Astrocyte of the hippocampus (primary cell): ENCODE measurements at regions not wholly inside any gene's neighbourhood (a gene's known extent, or its start where the extent isn't known, plus 50 kb on each side); places are given as distances from the start of the nearest gene placed in this dataset.
"Not testable (repeated sequence)": the region's sequence is repeated elsewhere in the genome, so short reads cannot be mapped to it uniquely, and the experiment has no call there.

ENCODE experiments used
- DNase-seq: peaks from one replicate; pipeline ENCODE4 v3.0.0; 2011; ENCODE audit warnings: low read depth, low spot score

- DNase-seq, result not testable (repeated sequence)
These were observed 114.5 kb upstream of the NBPF19 start for GRCh38 chr1:149360351-149360750.

- DNase-seq, result not testable (repeated sequence)
These were observed 113.5 kb upstream of the NBPF19 start for GRCh38 chr1:149361310-149361709.

GRCh38 chr1:149364188-149364981 is 110.5 kb upstream of the NBPF19 start:
- not testable (repeated sequence) for DNase-seq

- DNase-seq, result not testable (repeated sequence)
These were observed 108.4 kb upstream of the NBPF19 start for GRCh38 chr1:149366402-149366801.

GRCh38 chr1:149367472-149368044 is 107.3 kb upstream of the NBPF19 start:
- not testable (repeated sequence) for DNase-seq

DNA sequence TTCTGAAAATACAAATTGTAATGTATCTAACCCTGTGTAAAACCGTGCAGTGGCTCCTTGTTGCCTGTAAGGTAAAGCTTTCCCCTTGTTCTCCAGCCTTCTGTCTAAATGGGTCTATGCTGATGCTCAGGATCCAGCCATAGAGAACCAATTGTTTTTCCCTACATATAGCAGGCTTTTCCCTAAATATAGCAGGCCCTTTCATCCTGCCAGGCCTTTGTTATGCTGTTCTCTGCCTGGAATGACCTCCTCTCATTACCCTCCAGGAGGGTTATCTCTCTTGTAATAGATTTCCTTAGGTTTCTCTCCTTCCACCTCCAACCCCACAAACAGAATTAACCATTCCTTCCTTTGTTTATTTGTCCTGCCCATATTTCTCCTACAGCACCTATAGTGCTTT is 106.5 kb upstream of the NBPF19 start:
- DNase-seq, result not testable (repeated sequence)

DNA sequence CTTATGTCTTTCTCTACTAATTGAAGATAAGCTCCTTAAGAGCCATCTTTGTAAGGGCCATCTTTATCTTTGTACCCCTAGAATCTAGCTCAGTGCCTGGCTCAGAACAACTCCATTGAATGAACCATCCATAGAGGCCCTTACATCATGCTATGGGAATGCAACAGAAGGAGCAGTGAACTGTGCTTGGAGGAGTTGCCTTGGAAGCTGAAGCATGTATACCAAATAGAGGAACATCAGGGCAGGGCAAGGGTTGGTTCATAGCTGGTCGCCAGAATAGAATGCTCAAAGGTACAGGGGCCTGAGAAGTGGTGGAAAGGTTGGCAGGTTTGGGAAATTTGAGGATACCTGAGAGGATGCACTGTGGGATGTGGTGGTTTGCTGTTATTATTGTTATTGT is 105.8 kb upstream of the NBPF19 start:
- not testable (repeated sequence) for DNase-seq

DNA sequence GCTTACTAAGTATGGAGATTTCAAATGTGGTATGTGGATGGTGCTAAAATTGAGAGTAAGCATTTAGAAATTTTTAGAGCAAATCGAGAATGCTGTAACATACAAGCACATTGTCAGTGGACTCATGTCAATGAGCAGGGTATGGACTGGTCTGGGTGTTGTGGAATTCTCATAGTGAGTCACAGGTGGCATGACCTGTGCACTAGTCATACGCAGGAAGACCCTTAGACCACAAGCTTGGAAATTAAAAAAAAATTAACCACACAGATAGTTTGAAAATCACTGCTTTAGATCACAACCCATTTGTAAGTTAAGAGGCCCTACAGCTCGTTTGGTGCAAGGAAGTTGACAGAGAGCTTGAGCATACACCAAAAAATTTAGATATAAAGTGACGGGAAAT is 102.9 kb upstream of the NBPF19 start:
- DNase-seq, result not testable (repeated sequence)

- peak; percentile 1 for DNase-seq
These were observed 96.4 kb upstream of the NBPF19 start for GRCh38 chr1:149378462-149378861.

- peak; percentile 87 for DNase-seq
These were observed 84.5 kb upstream of the NBPF19 start for GRCh38 chr1:149390173-149390926.

GRCh38 chr1:149390931-149391330 is 83.9 kb upstream of the NBPF19 start:
- not testable (repeated sequence) for DNase-seq

DNA sequence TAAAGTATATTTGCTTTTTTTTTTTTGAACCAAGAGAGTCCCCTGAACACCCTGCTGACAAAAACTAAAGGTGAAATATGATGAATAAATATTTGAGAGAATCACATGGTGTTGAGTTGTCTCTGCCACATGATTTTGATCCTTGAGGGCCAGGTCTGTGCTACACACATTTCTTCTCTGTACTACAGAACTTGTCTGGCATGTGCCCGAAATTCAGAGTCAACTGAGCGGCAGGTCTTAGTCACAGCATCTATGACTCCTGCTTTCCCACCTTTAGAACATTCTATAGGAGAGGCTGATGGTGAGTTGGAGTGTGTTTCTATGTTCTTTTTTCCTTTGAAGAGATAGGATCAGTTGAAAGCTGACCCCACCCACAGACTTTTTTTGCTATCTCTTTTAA is 79.0 kb upstream of the NBPF19 start:
- not testable (repeated sequence) for DNase-seq

DNA sequence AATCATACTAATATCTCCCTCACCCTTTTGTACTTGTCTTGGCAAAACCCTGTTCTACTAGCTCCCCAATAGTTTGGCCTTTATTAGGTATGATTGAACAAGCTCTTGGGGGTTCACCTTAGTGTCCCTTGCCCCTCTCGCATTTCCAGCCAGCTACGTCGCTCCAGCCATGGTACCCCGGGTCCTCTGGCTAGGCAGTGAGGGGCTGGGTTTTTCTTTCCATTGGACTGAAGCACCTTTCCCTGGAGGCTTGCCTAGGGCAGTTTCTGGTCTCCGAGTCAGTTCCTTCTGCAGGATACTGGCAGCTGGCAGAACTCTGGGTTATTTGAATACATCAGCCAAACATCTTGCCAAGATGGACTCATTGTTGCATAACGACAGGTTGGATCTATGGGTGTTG is 76.3 kb upstream of the NBPF19 start:
- DNase-seq, result not testable (repeated sequence)

DNA sequence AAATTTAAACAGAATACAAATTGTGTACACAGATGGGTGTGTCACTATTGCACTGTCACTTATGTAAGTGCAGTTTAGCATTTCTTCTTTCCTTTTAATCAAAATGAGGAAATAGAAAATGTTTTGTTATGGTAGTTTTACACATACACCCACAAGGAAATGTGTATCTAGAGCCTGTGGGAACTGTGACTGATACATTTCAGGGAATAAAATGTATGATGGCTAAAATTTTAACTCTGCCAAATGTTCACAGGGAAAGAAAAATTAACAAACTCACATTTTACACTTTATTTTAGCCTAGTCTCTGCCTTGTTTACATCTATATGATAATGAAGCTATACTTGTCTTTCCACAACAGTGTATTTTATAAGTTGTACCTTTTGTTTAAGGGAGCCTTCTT is 66.4 kb upstream of the NBPF19 start:
- not testable (repeated sequence) for DNase-seq

- DNase-seq, result not testable (repeated sequence)
These were observed 59.5 kb upstream of the NBPF19 start for GRCh38 chr1:149415373-149415772.

DNA sequence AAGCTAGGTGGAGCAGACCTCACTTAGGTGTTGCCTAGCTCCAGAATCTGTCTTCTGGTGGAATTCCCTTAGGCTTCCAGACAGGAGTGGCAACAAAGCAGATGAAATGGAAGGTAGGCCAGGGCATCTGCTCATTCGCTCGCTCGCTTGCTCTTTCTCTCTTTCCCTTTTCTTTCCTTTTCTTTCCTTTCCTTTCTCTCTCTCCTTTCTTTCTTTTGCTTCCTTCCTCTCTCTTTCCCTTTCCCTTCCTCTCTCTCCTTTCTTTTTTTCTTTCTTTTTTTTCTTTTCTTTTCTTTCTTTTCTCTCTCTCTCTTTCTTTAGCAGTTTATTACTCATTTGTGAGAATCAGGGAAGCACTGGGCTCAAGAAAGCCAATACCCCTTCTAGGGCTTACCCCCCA is 56.1 kb upstream of the NBPF19 start:
- DNase-seq, result not testable (repeated sequence)

- not testable (repeated sequence) for DNase-seq
These were observed 51.7 kb upstream of the NBPF19 start for GRCh38 chr1:149423122-149423521.
